Panc1 (cell line): ENCODE measurements at regions not wholly inside any gene's neighbourhood (a gene's known extent, or its start where the extent isn't known, plus 50 kb on each side); places are given as distances from the start of the nearest gene placed in this dataset.

ENCODE experiments used
- POLR2AphosphoS5 ChIP-seq: IDR thresholded peaks from 2 replicates; pipeline ENCODE4 v1.6.1; 2012; ENCODE audit warnings: mild to moderate bottlenecking, low read depth, low read length, moderate library complexity
- SIN3A ChIP-seq: IDR thresholded peaks from 2 replicates; pipeline ENCODE4 v1.6.1; 2012; ENCODE audit warnings: low read depth, mild to moderate bottlenecking, low read length, moderate library complexity, borderline replicate concordance; ENCODE audit not compliant: insufficient read depth
- TCF7L2 ChIP-seq: IDR thresholded peaks from 2 replicates; pipeline ENCODE4 v1.6.1; 2011; ENCODE audit warnings: mild to moderate bottlenecking, low read depth, low read length, inconsistent platforms
- TF ChIP-seq, protein P1 (sequence below): fragments of 450-650 bp; IDR thresholded peaks from 2 replicates; pipeline ENCODE4 v1.5.1; 2017; ENCODE audit warnings: mild to moderate bottlenecking
- TF ChIP-seq, protein P2 (sequence below), 2 experiments: IDR thresholded peaks; 2 replicates each; pipeline ENCODE4 v1.6.1; 2011 to 2012; ENCODE audit warnings: low read depth in 2 of 2, control low read depth in 1 of 2, low read length in 1 of 2, mild to moderate bottlenecking in 1 of 2, moderate library complexity in 1 of 2; ENCODE audit not compliant: insufficient read depth in 1 of 2

DNA sequence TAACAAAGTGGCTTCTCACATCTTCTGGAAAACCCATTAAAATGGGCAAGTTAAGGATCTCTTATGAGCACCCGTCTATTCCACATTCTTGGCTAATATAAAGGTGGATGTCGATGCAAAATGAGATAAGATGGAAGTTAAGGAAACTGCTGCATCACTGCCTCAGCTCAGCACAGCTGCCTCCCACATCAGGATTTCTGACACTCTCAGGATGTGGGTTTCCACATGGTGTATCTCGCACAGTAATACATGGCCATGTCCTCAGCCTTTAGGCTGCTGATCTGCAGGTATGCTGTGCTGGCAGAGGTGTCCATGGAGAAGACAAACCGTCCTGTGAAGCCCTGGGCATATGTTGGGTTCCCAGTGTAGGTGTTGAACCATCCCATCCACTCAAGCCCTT lies 1348.0 kb downstream of the TMEM121 start:
- TF ChIP-seq POLR2AphosphoS5, result no peak
- TF ChIP-seq, protein P1, sequence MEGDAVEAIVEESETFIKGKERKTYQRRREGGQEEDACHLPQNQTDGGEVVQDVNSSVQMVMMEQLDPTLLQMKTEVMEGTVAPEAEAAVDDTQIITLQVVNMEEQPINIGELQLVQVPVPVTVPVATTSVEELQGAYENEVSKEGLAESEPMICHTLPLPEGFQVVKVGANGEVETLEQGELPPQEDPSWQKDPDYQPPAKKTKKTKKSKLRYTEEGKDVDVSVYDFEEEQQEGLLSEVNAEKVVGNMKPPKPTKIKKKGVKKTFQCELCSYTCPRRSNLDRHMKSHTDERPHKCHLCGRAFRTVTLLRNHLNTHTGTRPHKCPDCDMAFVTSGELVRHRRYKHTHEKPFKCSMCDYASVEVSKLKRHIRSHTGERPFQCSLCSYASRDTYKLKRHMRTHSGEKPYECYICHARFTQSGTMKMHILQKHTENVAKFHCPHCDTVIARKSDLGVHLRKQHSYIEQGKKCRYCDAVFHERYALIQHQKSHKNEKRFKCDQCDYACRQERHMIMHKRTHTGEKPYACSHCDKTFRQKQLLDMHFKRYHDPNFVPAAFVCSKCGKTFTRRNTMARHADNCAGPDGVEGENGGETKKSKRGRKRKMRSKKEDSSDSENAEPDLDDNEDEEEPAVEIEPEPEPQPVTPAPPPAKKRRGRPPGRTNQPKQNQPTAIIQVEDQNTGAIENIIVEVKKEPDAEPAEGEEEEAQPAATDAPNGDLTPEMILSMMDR, result no peak
- TF ChIP-seq, protein P2, sequence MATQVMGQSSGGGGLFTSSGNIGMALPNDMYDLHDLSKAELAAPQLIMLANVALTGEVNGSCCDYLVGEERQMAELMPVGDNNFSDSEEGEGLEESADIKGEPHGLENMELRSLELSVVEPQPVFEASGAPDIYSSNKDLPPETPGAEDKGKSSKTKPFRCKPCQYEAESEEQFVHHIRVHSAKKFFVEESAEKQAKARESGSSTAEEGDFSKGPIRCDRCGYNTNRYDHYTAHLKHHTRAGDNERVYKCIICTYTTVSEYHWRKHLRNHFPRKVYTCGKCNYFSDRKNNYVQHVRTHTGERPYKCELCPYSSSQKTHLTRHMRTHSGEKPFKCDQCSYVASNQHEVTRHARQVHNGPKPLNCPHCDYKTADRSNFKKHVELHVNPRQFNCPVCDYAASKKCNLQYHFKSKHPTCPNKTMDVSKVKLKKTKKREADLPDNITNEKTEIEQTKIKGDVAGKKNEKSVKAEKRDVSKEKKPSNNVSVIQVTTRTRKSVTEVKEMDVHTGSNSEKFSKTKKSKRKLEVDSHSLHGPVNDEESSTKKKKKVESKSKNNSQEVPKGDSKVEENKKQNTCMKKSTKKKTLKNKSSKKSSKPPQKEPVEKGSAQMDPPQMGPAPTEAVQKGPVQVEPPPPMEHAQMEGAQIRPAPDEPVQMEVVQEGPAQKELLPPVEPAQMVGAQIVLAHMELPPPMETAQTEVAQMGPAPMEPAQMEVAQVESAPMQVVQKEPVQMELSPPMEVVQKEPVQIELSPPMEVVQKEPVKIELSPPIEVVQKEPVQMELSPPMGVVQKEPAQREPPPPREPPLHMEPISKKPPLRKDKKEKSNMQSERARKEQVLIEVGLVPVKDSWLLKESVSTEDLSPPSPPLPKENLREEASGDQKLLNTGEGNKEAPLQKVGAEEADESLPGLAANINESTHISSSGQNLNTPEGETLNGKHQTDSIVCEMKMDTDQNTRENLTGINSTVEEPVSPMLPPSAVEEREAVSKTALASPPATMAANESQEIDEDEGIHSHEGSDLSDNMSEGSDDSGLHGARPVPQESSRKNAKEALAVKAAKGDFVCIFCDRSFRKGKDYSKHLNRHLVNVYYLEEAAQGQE (IDR thresholded peaks at IDR 0.05; ENCODE audit: insufficient read depth in 1 of 2, low read depth in 2 of 2, low read length in 1 of 2), result no peak
- no peak for TF ChIP-seq TCF7L2
- no peak for TF ChIP-seq SIN3A
